C4-2B (cell line): ENCODE measurements at regions not wholly inside any gene's neighbourhood (a gene's known extent, or its start where the extent isn't known, plus 50 kb on each side); places are given as distances from the start of the nearest gene placed in this dataset.

Experiments
- H3K27ac ChIP-seq: fragments of 450-650 bp; 2 replicates; pipeline ENCODE4 v1.5.1; 2017
- ZFX ChIP-seq: fragments of 450-650 bp; IDR thresholded peaks from 2 replicates; pipeline ENCODE4 v1.6.1; 2017
- TF ChIP-seq, protein P1 (sequence below): fragments of 450-650 bp; conservative IDR thresholded peaks from 2 replicates; pipeline ENCODE4 v1.5.1; 2017; ENCODE audit warnings: mild to moderate bottlenecking

DNA sequence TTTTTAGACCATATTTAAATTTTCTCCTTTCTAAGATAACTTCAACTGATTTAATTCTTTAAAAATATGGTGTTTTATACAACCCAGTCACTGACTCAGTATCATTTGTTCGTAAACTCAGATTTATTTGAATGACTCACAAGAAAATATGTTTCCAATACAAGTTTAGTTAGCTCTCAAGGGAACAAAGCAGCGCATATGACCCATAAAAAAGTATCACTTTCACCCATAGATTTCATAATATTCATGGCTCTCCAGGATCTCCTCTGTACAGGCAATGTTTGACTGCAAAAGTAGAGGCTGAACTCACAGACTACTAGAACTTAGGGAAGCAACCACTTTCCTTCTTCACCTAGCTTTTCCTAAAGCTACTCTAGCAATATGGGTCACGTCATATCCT lies 405.6 kb upstream of the PCDH9 start:
- no peak overlapping the region for H3K27ac ChIP-seq
- TF ChIP-seq, protein P1, sequence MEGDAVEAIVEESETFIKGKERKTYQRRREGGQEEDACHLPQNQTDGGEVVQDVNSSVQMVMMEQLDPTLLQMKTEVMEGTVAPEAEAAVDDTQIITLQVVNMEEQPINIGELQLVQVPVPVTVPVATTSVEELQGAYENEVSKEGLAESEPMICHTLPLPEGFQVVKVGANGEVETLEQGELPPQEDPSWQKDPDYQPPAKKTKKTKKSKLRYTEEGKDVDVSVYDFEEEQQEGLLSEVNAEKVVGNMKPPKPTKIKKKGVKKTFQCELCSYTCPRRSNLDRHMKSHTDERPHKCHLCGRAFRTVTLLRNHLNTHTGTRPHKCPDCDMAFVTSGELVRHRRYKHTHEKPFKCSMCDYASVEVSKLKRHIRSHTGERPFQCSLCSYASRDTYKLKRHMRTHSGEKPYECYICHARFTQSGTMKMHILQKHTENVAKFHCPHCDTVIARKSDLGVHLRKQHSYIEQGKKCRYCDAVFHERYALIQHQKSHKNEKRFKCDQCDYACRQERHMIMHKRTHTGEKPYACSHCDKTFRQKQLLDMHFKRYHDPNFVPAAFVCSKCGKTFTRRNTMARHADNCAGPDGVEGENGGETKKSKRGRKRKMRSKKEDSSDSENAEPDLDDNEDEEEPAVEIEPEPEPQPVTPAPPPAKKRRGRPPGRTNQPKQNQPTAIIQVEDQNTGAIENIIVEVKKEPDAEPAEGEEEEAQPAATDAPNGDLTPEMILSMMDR, result no peak
- TF ChIP-seq ZFX, result no peak

DNA sequence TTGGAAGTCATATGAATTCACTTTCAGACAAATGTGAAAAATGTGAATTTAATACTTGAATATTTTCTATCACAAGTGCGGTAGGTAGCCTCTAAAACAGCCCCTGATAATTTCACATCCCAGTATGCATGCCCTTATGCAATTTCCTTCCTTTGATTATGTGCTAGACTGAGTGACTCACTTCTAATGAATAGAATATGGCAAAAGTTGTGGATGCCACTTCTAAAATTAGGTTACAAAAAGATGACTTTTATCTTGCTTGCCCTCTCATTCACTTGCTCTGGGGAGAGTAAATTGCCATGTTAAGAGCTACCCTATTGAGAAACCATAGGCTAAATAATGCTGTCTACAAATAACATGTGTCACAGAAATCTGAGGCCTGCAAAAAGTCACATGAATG lies 402.5 kb upstream of the PCDH9 start:
- TF ChIP-seq ZFX, result no peak
- TF ChIP-seq, protein P1, result no peak
- no peak overlapping the region for H3K27ac ChIP-seq

DNA sequence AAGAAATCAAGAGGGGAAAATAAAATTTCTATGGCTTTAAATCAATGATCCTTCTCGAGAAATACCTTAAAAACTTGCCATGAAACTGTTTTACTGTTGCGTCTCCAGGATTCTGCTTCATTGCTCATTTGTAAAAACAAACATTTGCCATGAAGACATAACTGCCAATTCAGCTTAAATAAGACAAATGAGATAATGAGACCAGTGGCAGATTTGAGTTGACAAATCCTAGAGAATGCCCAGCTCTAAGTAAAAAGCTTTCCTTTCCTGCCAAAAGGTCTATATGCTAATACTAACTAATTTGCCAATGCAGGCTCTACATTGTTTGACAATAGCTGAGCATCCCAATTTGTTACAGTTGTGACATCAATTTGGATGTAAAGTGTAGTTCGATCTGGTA lies 400.5 kb upstream of the PCDH9 start:
- no peak overlapping the region for H3K27ac ChIP-seq
- TF ChIP-seq ZFX, result no peak
- TF ChIP-seq, protein P1, result no peak

DNA sequence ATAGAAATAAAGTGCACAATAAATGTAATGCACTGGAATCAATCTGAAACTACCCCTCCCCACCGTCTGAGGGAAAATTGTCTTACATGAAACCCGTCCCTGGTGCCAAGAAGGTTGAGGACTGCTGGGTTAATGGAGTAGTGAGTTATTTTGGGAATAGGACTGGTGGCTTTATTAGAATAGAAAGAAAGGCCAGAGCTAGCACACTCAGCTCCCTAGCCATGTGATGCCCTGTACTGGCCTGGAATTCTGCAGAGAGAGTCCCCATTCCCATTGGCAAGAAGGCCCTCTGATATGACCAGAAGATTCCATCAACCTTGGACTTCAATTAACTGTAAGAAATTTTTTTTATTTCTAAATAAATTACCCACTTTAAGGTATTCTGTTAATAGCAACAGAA lies 393.5 kb upstream of the PCDH9 start:
- no peak for TF ChIP-seq ZFX
- no peak overlapping the region for H3K27ac ChIP-seq

DNA sequence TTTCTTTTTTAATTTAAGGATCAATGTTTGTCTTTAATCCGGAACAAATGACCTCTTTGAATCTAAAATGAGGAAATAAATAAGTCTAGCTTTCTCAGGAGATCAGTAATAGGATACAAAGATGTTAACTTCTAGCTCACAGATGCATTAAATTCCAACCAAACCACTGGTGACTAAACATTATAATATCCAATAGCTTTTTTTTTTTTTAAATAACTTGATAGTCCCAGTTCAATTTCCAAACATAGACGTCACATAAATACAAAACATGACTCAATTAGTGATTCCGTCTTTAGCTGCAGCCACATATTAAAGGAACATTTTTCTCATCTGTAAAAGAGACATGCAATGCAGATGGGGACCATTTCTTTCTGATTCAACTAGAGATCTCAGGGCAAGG lies 390.5 kb upstream of the PCDH9 start:
- no peak overlapping the region for H3K27ac ChIP-seq
- no peak for TF ChIP-seq ZFX
- TF ChIP-seq, protein P1, result no peak

DNA sequence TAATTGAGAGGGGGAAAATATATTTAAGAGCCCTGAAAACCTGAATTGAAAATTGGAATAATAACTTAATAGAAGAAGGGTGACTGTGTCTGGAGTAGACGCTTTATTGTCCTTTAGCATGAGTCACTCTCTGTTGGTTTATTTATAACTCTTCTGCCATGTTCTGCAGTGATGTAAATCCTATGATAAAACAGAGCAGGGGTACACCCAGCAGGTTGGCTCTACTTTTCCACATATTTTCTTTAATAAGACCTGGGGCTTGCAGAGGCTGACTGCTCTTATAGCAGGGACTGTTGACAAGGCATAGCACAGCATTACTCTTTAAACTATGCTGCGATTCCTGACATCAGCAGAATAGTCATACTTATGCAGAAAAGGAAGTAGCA lies 389.9 kb upstream of the PCDH9 start:
- TF ChIP-seq ZFX, result no peak
- TF ChIP-seq, protein P1, result no peak
- no peak overlapping the region for H3K27ac ChIP-seq

DNA sequence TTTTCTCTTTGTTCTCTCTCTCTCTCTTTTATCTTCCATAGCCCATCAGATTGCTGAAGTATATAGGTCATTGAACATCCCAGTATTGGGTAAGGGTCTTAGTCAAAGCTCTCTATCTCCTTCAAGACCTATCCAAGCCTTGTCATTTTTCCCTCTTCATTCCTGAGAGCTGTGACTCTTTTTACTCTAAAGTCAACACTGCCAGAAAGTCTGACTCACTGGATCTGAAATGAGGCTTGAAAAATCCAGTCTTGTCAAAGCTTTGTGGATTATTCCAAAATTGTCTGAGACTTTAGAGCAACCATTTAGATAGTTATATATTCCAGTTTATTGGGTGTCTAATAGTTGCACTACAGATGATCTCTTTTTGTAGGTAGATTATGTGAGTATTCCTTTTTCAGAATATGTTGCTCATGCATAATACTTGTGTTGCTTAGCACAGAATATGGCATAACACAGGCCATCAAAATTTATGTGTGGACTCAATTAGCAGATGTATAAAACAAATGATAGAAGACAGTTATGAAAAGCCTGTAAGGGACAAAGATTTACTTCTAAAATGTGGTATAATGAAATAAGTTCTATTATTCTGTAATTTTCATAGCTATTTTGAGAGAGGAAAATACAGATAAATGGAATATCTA lies 389.3 kb upstream of the PCDH9 start:
- TF ChIP-seq, protein P1, result no peak
- TF ChIP-seq ZFX, result no peak
- H3K27ac ChIP-seq, result no peak overlapping the region

DNA sequence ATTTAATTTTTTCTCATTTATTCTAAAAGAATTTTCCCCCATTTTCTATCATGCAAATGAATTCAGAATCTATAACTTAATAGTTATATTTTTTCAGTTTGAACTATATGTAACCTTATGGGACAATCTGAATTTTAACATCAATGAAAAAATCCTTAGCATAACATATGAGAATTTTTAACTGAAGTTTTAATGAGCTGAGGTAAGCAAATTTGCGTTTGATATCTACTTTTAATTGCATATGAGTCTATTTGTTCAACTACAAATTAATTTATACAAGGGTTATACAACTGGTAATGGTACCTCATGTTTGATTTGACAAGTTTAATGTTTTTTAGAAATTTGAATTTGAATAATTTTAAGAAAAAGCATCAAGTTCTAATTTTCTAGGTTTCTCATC lies 384.4 kb upstream of the PCDH9 start:
- H3K27ac ChIP-seq, result no peak overlapping the region
- TF ChIP-seq, protein P1, result no peak
- no peak for TF ChIP-seq ZFX
